NCI-H1048 (cell line): ENCODE measurements at regions not wholly inside any gene's neighbourhood (a gene's known extent, or its start where the extent isn't known, plus 50 kb on each side); places are given as distances from the start of the nearest gene placed in this dataset.
A peak's percentile ranks its signal among the peaks of the same experiment; 100 is the strongest.

Experiments used
- DNase-seq: peaks from one replicate; lab custom pipeline; 2025; lab: John Stamatoyannopoulos, UW

GRCh38 chr4:53644607-53645006 lies 53.3 kb upstream of the LNX1 start:
- DNase-seq, result peak; percentile 22
